Kidney epithelial cell (primary cell): ENCODE measurements at regions not wholly inside any gene's neighbourhood (a gene's known extent, or its start where the extent isn't known, plus 50 kb on each side); places are given as distances from the start of the nearest gene placed in this dataset.
A peak's percentile ranks its signal among the peaks of the same experiment; 100 is the strongest.

Experiments used
- DNase-seq: peaks from one replicate; pipeline ENCODE4 v3.0.0-alpha.2; 2010; ENCODE audit warnings: low read depth
- H3K27me3 ChIP-seq: 2 replicates; pipeline ENCODE4 v1.6.0; 2011; ENCODE audit warnings: low read length; ENCODE audit not compliant: control insufficient read depth, insufficient read depth
- H3K36me3 ChIP-seq: 2 replicates; pipeline ENCODE4 v1.5.1; 2011; ENCODE audit warnings: low read length; ENCODE audit not compliant: control insufficient read depth, insufficient read depth
- H3K4me3 ChIP-seq: 2 replicates; pipeline ENCODE4 v1.5.1; 2011; ENCODE audit warnings: low read depth, mild to moderate bottlenecking, control low read depth, low read length
- CTCF ChIP-seq: IDR thresholded peaks from 2 replicates; pipeline ENCODE4 v1.5.1; 2011; ENCODE audit warnings: mild to moderate bottlenecking, moderate library complexity, low read length, control low read depth, inconsistent platforms; ENCODE audit not compliant: insufficient read depth, poor library complexity, severe bottlenecking

- no peaks in the 10 kb centered on the region for H3K27me3 ChIP-seq
- no peaks in the 10 kb centered on the region for H3K36me3 ChIP-seq
- no peak for TF ChIP-seq CTCF
- H3K4me3 ChIP-seq, result no peak overlapping the region
- DNase-seq, result no peak
Measured at GRCh38 chr7:46970476-46970875, 611.4 kb downstream of the TNS3 start.

DNA sequence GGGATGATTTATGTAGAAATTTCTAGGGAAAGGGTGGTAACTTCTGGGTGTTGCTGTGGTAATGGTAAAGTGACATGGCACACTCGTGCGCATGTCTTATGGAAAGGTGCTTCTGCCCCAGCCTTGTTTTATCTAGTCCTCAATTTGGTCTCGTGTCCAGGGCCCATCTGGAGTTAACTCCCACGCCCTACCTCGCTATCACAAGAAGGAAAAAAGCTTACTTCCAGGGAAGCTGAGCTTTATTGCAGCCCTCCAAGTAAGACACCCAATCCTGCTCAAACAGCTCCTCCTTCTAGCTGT, 611.8 kb downstream of the TNS3 start:
- no peaks in the 10 kb centered on the region for H3K36me3 ChIP-seq
- no peak overlapping the region for H3K4me3 ChIP-seq
- no peak for TF ChIP-seq CTCF
- no peak for DNase-seq
- H3K27me3 ChIP-seq, result no peaks in the 10 kb centered on the region

DNA sequence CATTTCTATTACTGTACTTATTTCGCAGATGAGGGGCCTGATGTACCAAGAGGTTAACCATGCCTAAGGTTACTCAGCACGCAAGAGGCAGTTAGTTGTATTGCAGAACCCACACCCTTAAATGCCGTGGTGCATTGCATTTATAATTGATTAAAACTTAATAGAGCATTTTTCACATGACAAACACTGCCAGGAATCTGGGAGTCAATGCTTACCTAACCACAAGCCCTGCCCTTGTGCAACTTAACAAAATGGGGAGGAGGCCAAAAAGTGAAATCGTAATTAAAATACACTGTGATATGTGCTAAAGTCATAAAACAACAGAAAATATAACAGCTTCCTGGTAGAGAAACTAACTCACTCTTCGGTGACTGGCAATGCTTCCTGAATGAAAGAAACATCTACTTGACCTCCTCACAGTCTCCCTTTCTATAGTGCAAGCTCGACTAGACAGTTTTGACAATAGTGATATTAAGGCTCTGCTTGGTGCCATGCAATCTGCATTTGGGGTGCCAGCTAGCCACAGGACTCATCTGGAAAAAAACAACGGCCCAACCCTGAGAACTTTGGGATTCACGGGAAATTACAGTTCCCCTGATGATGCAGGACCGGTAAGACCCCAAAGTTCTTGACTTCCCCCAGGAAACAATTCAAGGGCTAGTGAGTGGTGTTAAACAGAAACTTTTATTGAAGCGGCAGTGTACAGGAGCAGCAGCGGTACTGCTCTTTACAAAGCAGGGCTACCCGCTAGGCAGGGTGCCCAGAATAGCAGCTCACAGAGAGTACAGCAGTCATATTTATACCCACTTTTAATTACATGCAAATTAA, 612.4 kb downstream of the TNS3 start:
- no peak overlapping the region for H3K4me3 ChIP-seq
- H3K36me3 ChIP-seq, result no peaks in the 10 kb centered on the region
- TF ChIP-seq CTCF, result no peak
- peak; percentile 61 for DNase-seq
- H3K27me3 ChIP-seq, result no peaks in the 10 kb centered on the region

DNA sequence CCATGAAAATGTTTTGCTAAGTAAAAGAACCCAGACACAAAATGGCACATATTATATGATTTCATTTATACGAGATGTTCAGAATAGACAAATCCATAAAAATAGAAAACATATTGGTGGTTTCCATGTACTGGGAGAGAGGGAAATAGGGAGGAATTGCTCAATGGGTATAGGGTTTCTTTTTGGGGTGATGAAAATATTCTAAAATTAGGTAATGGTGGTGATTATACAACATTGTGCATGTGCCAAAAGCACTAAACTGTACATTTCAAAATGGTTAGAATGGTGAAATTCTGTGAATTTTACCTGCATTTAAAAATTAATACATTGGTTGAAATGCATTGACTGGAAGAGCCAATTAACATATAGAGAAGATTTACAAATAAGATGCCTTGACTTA, 613.9 kb downstream of the TNS3 start:
- Histone ChIP-seq H3K4me3 (no peak overlapping the region), H3K27me3 (no peaks in the 10 kb centered on the region), H3K36me3 (no peaks in the 10 kb centered on the region)
- DNase-seq, result no peak
- TF ChIP-seq CTCF, result no peak

DNA sequence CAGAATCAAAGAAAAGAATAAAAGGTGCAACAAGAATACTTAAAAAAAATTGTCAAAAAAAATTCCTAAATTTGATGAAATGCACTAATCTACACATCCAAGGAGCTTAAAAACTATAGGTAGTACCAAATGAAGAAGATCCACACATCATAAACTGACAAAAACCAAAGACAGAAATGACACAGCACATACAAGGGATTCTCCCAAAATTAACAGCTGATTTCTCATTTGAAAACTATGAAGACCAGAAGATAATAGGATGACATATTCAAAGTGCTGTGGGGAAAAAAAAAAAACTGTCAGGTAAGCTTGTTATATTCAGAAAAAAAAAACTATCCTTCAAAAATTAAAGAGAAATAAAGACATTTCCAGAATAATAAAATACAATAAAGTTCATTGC, 618.2 kb downstream of the TNS3 start:
- no peak for TF ChIP-seq CTCF
- Histone ChIP-seq H3K27me3 (no peaks in the 10 kb centered on the region), H3K36me3 (no peaks in the 10 kb centered on the region), H3K4me3 (no peak overlapping the region)
- DNase-seq, result no peak

DNA sequence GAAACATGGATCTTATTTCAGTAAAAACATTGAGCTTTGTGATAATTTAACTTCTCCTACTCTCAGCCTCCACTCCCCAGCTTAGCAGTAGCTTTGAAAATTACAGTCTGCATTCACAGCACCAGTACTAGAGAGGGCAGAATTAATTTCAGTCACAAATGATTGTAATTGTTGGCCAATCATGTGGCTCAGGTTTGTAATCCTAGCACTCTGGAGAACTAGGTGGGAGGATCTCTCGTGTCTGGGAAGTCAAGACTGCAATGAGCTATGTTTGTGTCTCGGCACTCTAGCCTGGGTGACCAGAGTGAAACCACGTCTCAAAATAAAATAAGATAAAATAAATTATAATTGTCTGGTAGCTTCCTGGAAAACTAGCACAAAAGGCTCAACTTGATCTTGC, 620.9 kb downstream of the TNS3 start:
- no peak for DNase-seq
- no peak for TF ChIP-seq CTCF
- Histone ChIP-seq H3K36me3 (no peaks in the 10 kb centered on the region), H3K27me3 (no peaks in the 10 kb centered on the region), H3K4me3 (no peak overlapping the region)
